Hepatocyte (in vitro differentiated cells): ENCODE measurements at regions not wholly inside any gene's neighbourhood (a gene's known extent, or its start where the extent isn't known, plus 50 kb on each side); places are given as distances from the start of the nearest gene placed in this dataset.

ENCODE experiments used
- DNase-seq: peaks from one replicate; pipeline ENCODE4 v3.0.0-alpha.2; 2016; ENCODE audit warnings: low spot score
- H2AFZ ChIP-seq: fragments of 200-600 bp; sonication (generic); 2 replicates; pipeline ENCODE4 v1.6.0; 2016; ENCODE audit warnings: antibody characterized with exemption, mild to moderate bottlenecking
- H3K27ac ChIP-seq: fragments of 200-600 bp; sonication (generic); 2 replicates; pipeline ENCODE4 v1.5.1; 2016; ENCODE audit warnings: mild to moderate bottlenecking
- H3K27me3 ChIP-seq: fragments of 200-600 bp; sonication (generic); 2 replicates; pipeline ENCODE4 v1.6.1; 2016
- H3K36me3 ChIP-seq: fragments of 200-600 bp; sonication (generic); replicated peaks from 2 replicates; pipeline ENCODE4 v1.5.1; 2016; ENCODE audit warnings: low read depth; ENCODE audit not compliant: insufficient read depth
- H3K4me1 ChIP-seq: fragments of 200-600 bp; sonication (generic); 2 replicates; pipeline ENCODE4 v1.5.1; 2016; ENCODE audit warnings: mild to moderate bottlenecking, moderate library complexity; ENCODE audit not compliant: insufficient read depth
- H3K4me2 ChIP-seq: fragments of 200-600 bp; sonication (generic); 2 replicates; pipeline ENCODE4 v1.6.0; 2016
- H3K4me3 ChIP-seq: fragments of 200-600 bp; sonication (generic); 2 replicates; pipeline ENCODE4 v1.5.1; 2016; ENCODE audit warnings: mild to moderate bottlenecking
- H3K79me2 ChIP-seq: fragments of 200-600 bp; sonication (generic); 2 replicates; pipeline ENCODE4 v1.6.0; 2017; ENCODE audit warnings: mild to moderate bottlenecking
- H3K9me2 ChIP-seq: fragments of 200-600 bp; sonication (generic); replicated peaks from 2 replicates; pipeline ENCODE4 v1.6.0; 2017; ENCODE audit warnings: mild to moderate bottlenecking; ENCODE audit not compliant: insufficient read depth
- H3K9me3 ChIP-seq: fragments of 200-600 bp; sonication (generic); 2 replicates; pipeline ENCODE4 v1.5.1; 2016; ENCODE audit warnings: low read depth, mild to moderate bottlenecking
- H4K20me1 ChIP-seq: fragments of 200-600 bp; sonication (generic); 2 replicates; pipeline ENCODE4 v1.6.0; 2016; ENCODE audit warnings: mild to moderate bottlenecking; ENCODE audit not compliant: insufficient read depth, poor library complexity, severe bottlenecking
- CTCF ChIP-seq: fragments of 200-600 bp; sonication (generic); IDR thresholded peaks from 2 replicates; pipeline ENCODE4 v1.5.1; 2016; ENCODE audit warnings: antibody characterized with exemption, mild to moderate bottlenecking; ENCODE audit not compliant: poor library complexity
- EZH2 ChIP-seq: fragments of 200-600 bp; sonication (generic); IDR thresholded peaks from 2 replicates; pipeline ENCODE4 v1.6.1; 2016; ENCODE audit warnings: antibody characterized with exemption, mild to moderate bottlenecking, borderline replicate concordance
- EZH2phosphoT487 ChIP-seq: fragments of 200-600 bp; sonication (generic); IDR thresholded peaks from one replicate; pipeline ENCODE4 v1.6.1; 2018; ENCODE audit warnings: antibody characterized with exemption, mild to moderate bottlenecking, low read depth, moderate library complexity; ENCODE audit not compliant: unreplicated experiment, severe bottlenecking
- WGBS: methylation state at CpG from one replicate; pipeline ENCODE4 v1.1.6; 2016; ENCODE audit warnings: low lambda C conversion rate; ENCODE audit errors: missing lambda C conversion rate; 5-methylcytosine and 5-hydroxymethylcytosine counted together

- Histone ChIP-seq H3K27ac (no peak overlapping the region), H3K27me3 (no peaks in the 10 kb centered on the region), H3K9me2 (no peaks in the 10 kb centered on the region), H3K4me1 (no peaks in the 10 kb centered on the region), H3K79me2 (no peaks in the 10 kb centered on the region), H3K4me2 (no peak overlapping the region), H4K20me1 (no peaks in the 10 kb centered on the region), H3K36me3 (no peaks in the 10 kb centered on the region), H3K9me3 (no peaks in the 10 kb centered on the region), H2AFZ (no peak overlapping the region), H3K4me3 (no peak overlapping the region)
- DNase-seq, result no peak
- WGBS, result 82% methylated on average over 2 of the region's 2 CpGs
- TF ChIP-seq EZH2, result no peak
- no peak for TF ChIP-seq EZH2phosphoT487
Measured at GRCh38 chr4:117699595-117699994, 334.7 kb upstream of the NDST3 start.

GRCh38 chr4:117700111-117700892, 334.0 kb upstream of the NDST3 start:
- H3K4me2 ChIP-seq, result no peak overlapping the region
- no peaks in the 10 kb centered on the region for H3K4me1 ChIP-seq
- DNase-seq, result no peak
- H3K27me3 ChIP-seq, result no peaks in the 10 kb centered on the region
- no peaks in the 10 kb centered on the region for H3K36me3 ChIP-seq
- no peak overlapping the region for H3K27ac ChIP-seq
- no peak overlapping the region for H2AFZ ChIP-seq
- no peaks in the 10 kb centered on the region for H4K20me1 ChIP-seq
- no peaks in the 10 kb centered on the region for H3K9me3 ChIP-seq
- no peaks in the 10 kb centered on the region for H3K9me2 ChIP-seq
- H3K4me3 ChIP-seq, result no peak overlapping the region
- no peaks in the 10 kb centered on the region for H3K79me2 ChIP-seq
- 89% methylated on average over 3 of the region's 3 CpGs for WGBS
- TF ChIP-seq EZH2phosphoT487, result no peak
- TF ChIP-seq CTCF, result peak; percentile 21
- TF ChIP-seq EZH2, result no peak

- no peak overlapping the region for H3K4me3 ChIP-seq
- no peaks in the 10 kb centered on the region for H3K4me1 ChIP-seq
- DNase-seq, result no peak
- H3K9me3 ChIP-seq, result no peaks in the 10 kb centered on the region
- H3K36me3 ChIP-seq, result no peaks in the 10 kb centered on the region
- 50% methylated on average over 3 of the region's 3 CpGs for WGBS
- H3K79me2 ChIP-seq, result no peaks in the 10 kb centered on the region
- H2AFZ ChIP-seq, result no peak overlapping the region
- no peak overlapping the region for H3K4me2 ChIP-seq
- H3K9me2 ChIP-seq, result no peaks in the 10 kb centered on the region
- H4K20me1 ChIP-seq, result no peaks in the 10 kb centered on the region
- no peak overlapping the region for H3K27ac ChIP-seq
- no peaks in the 10 kb centered on the region for H3K27me3 ChIP-seq
- no peak for TF ChIP-seq EZH2
- no peak for TF ChIP-seq CTCF
- TF ChIP-seq EZH2phosphoT487, result no peak
Measured at GRCh38 chr4:117702353-117702752, 331.9 kb upstream of the NDST3 start.

GRCh38 chr4:117704721-117705120, 329.6 kb upstream of the NDST3 start:
- Histone ChIP-seq H3K27me3 (no peaks in the 10 kb centered on the region), H2AFZ (no peak overlapping the region), H3K9me2 (no peaks in the 10 kb centered on the region), H3K9me3 (no peaks in the 10 kb centered on the region), H3K4me3 (no peak overlapping the region), H3K4me1 (no peaks in the 10 kb centered on the region), H3K79me2 (no peaks in the 10 kb centered on the region), H3K36me3 (no peaks in the 10 kb centered on the region), H3K27ac (no peak overlapping the region), H4K20me1 (no peaks in the 10 kb centered on the region), H3K4me2 (no peak overlapping the region)
- WGBS, result 63% methylated on average over 2 of the region's 2 CpGs
- TF ChIP-seq EZH2, result no peak
- TF ChIP-seq CTCF, result no peak
- TF ChIP-seq EZH2phosphoT487, result no peak
- DNase-seq, result no peak
